Nephron (organoid): ENCODE measurements at regions not wholly inside any gene's neighbourhood (a gene's known extent, or its start where the extent isn't known, plus 50 kb on each side); places are given as distances from the start of the nearest gene placed in this dataset.

Source experiments
- H3K27ac Mint-ChIP-seq, 3 experiments: 2 replicates each; pipeline ENCODE4 v1.8.0; 2020; ENCODE audit warnings: mixed read lengths in 3 of 3, mild to moderate bottlenecking in 2 of 3, moderate library complexity in 1 of 3
- H3K27me3 Mint-ChIP-seq: 2 replicates; pipeline ENCODE4 v1.8.0; 2021; ENCODE audit warnings: low read depth, mild to moderate bottlenecking, moderate library complexity, mixed read lengths
- H3K36me3 Mint-ChIP-seq: 2 replicates; pipeline ENCODE4 v1.8.0; 2020; ENCODE audit warnings: low read depth, mixed read lengths
- H3K4me1 Mint-ChIP-seq: 2 replicates; pipeline ENCODE4 v1.8.0; 2020; ENCODE audit warnings: mixed read lengths
- H3K4me3 Mint-ChIP-seq, 3 experiments: 2 replicates each; pipeline ENCODE4 v1.8.0; 2020; ENCODE audit warnings: mild to moderate bottlenecking in 3 of 3, mixed read lengths in 3 of 3, moderate library complexity in 2 of 3
- H3K9me3 Mint-ChIP-seq: 2 replicates; pipeline ENCODE4 v1.8.0; 2020; ENCODE audit warnings: mixed read lengths
- CTCF ChIP-seq, 3 experiments: fragments of 200-600 bp; sonication (generic); IDR thresholded peaks; one replicate each; pipeline ENCODE4 v1.5.0; 2021; ENCODE audit warnings: antibody characterized with exemption in 3 of 3; ENCODE audit not compliant: unreplicated experiment in 3 of 3

DNA sequence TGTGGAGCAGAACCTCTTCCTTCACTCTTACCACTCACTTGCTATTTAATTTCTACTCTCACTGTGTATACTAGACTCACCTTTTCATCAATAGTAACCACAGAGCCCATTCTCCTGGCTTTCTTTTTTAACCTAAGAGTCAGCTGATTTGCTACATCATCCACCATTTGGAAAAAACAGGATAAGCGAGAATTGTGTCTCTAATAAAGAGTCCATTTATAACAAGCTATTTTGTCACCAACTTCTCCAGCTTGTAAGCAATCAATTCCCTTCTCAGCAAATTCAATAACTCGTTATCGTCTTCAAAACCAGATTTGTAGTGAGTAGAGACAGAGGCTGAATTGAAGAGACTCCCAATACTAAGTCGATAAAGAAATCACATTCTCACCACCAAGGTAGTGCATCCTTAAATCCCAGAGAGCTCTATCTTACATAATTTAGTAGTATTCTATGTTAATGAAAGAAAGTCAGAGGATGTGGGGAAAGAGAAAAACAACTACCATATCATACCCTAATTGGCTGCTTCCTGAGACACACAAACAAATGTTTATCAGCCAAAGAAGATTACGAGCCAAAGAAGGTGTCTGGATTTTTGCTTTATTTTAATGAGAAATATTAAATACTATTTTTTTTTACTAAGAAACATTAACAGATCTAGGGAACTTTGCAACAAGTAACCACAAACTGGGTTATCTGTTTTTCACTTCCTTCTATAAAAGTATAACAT lies 52.5 kb upstream of the SPTBN1 start:
- TF ChIP-seq CTCF (IDR thresholded peaks at IDR 0.05; ENCODE audit: unreplicated experiment in 3 of 3) = no peak
- Mint-ChIP-seq H3K36me3 (no peaks in the 10 kb centered on the region), H3K27me3 (no peaks in the 10 kb centered on the region), H3K4me3 (no peak overlapping the region), H3K9me3 (no peaks in the 10 kb centered on the region), H3K4me1 (peaks cover 37% of the 10 kb centered on the region), H3K27ac (peak overlapping the region in 2 of 3 experiments; percentile 2 to 37)

GRCh38 chr2:54404270-54404669 lies 51.9 kb upstream of the SPTBN1 start:
- H3K4me1 Mint-ChIP-seq = peaks cover 41% of the 10 kb centered on the region
- H3K27ac Mint-ChIP-seq = no peak overlapping the region
- H3K36me3 Mint-ChIP-seq = no peaks in the 10 kb centered on the region
- no peaks in the 10 kb centered on the region for H3K9me3 Mint-ChIP-seq
- no peaks in the 10 kb centered on the region for H3K27me3 Mint-ChIP-seq
- H3K4me3 Mint-ChIP-seq = no peak overlapping the region
- TF ChIP-seq CTCF (IDR thresholded peaks at IDR 0.05; ENCODE audit: unreplicated experiment in 3 of 3) = no peak

DNA sequence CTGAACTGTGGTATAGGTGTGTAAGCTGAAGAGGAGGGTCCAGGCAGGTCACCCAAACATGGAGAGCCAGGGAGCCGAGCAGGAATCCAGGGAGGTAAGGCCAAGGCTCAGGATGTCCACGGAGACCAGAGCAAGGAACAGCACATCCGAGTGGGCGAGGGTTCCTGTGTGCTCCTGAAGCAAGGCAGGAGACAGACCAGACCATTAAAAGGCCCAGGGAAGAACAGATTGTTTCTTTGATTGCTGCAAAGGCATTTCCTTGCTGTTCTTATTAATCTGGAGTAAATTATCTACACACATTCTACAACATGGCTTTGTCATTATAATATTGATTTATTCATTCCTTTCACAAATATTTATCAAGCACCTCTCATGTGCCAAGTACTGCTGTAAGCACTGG lies 50.1 kb upstream of the SPTBN1 start:
- H3K27me3 Mint-ChIP-seq = no peaks in the 10 kb centered on the region
- no peaks in the 10 kb centered on the region for H3K36me3 Mint-ChIP-seq
- no peak for TF ChIP-seq CTCF (IDR thresholded peaks at IDR 0.05; ENCODE audit: unreplicated experiment in 3 of 3)
- no peak overlapping the region for H3K4me3 Mint-ChIP-seq
- peaks cover 50% of the 10 kb centered on the region for H3K4me1 Mint-ChIP-seq
- H3K27ac Mint-ChIP-seq = no peak overlapping the region
- no peaks in the 10 kb centered on the region for H3K9me3 Mint-ChIP-seq
